H1 (cell line): ENCODE measurements at regions not wholly inside any gene's neighbourhood (a gene's known extent, or its start where the extent isn't known, plus 50 kb on each side); places are given as distances from the start of the nearest gene placed in this dataset.
A peak's percentile ranks its signal among the peaks of the same experiment; 100 is the strongest.

Experiments
- CTCF ChIA-PET: fragments of 300-600 bp; sonication (Branson Sonifier 250); formaldehyde crosslinking; loops from one replicate; lab custom pipeline; 2021; ENCODE audit not compliant: partially characterized antibody; lab: Charles Lee
- POLR2A ChIA-PET: fragments of 300-600 bp; sonication (Branson Sonifier 250); formaldehyde crosslinking; loops from one replicate; lab custom pipeline; 2021; ENCODE audit warnings: inconsistent platforms; ENCODE audit not compliant: partially characterized antibody; lab: Charles Lee
- DNase-seq, 2 experiments: peaks; one replicate each; pipeline versions ENCODE4 v3.0.0 to v3.0.0-alpha.2; 2010 to 2022; ENCODE audit warnings: low spot score in 2 of 2, low read depth in 1 of 2, mixed read lengths in 1 of 2
- FAIRE-seq: peaks from 2 replicates; lab custom pipeline; 2011; peaks lifted over from hg19 to GRCh38; lab: Jason Lieb, UNC
- H2AFZ ChIP-seq: 2 replicates; pipeline ENCODE4 v1.8.1; 2012; ENCODE audit warnings: low read length, inconsistent platforms
- H2AK5ac ChIP-seq: 2 replicates; pipeline ENCODE4 v1.6.1; 2013; ENCODE audit warnings: low read depth, low read length
- H2BK120ac ChIP-seq: replicated peaks from 2 replicates; pipeline ENCODE3; 2013; ENCODE audit warnings: low read depth, low read length, inconsistent platforms
- H2BK12ac ChIP-seq: 2 replicates; pipeline ENCODE4 v1.6.1; 2013; ENCODE audit warnings: low read depth, low read length
- H2BK15ac ChIP-seq: 2 replicates; pipeline ENCODE4 v1.6.1; 2013; ENCODE audit warnings: low read length
- H2BK20ac ChIP-seq: 2 replicates; pipeline ENCODE4 v1.6.1; 2013; ENCODE audit warnings: low read length
- H2BK5ac ChIP-seq: 2 replicates; pipeline ENCODE4 v1.6.1; 2013; ENCODE audit warnings: low read depth, low read length
- H3K14ac ChIP-seq: 2 replicates; pipeline ENCODE4 v1.6.1; 2013; ENCODE audit warnings: inconsistent platforms; ENCODE audit not compliant: insufficient read length
- H3K18ac ChIP-seq: 2 replicates; pipeline ENCODE4 v1.6.1; 2013; ENCODE audit warnings: low read length; ENCODE audit errors: extremely low read depth
- H3K23ac ChIP-seq: 2 replicates; pipeline ENCODE4 v1.6.1; 2013; ENCODE audit warnings: inconsistent platforms; ENCODE audit not compliant: insufficient read length
- H3K23me2 ChIP-seq: 2 replicates; pipeline ENCODE4 v1.6.1; 2013; ENCODE audit warnings: low read depth, low read length
- H3K27ac ChIP-seq: 2 replicates; pipeline ENCODE4 v1.6.1; 2011; ENCODE audit warnings: low read depth, low read length, inconsistent platforms
- H3K27me3 ChIP-seq, 4 experiments: replicated peaks in 1 of 4; 1 replicate in 1 of 4; 2 replicates in 3 of 4; pipeline versions ENCODE4 v1.6.1 to v1.8.1; 2011 to 2013; ENCODE audit warnings: low read length in 3 of 4, mild to moderate bottlenecking in 3 of 4, inconsistent platforms in 2 of 4, mixed read lengths in 2 of 4, moderate library complexity in 1 of 4; ENCODE audit not compliant: control insufficient read depth in 3 of 4, insufficient read depth in 3 of 4; ENCODE audit errors: extremely low read depth in 1 of 4
- H3K36me3 ChIP-seq, 4 experiments: 2 replicates each; pipeline versions ENCODE4 v1.6.1 to v1.8.1; 2011 to 2013; ENCODE audit warnings: mild to moderate bottlenecking in 4 of 4, low read length in 3 of 4, moderate library complexity in 2 of 4, control low read depth in 1 of 4, inconsistent platforms in 1 of 4; ENCODE audit not compliant: insufficient read depth in 4 of 4, control insufficient read depth in 2 of 4
- H3K4ac ChIP-seq: replicated peaks from 2 replicates; pipeline ENCODE3; 2013; ENCODE audit warnings: low read length, low read depth, mixed read lengths, inconsistent platforms; ENCODE audit not compliant: insufficient read length
- H3K4me1 ChIP-seq, 4 experiments: replicated peaks in 1 of 4; 1 replicate in 1 of 4; 2 replicates in 3 of 4; pipeline versions ENCODE4 v1.6.1 to v1.8.1; 2011 to 2013; ENCODE audit warnings: low read length in 3 of 4, inconsistent platforms in 2 of 4, mixed read lengths in 1 of 4; ENCODE audit not compliant: insufficient read depth in 4 of 4, control insufficient read depth in 3 of 4
- H3K4me2 ChIP-seq, 2 experiments: 2 replicates each; pipeline versions ENCODE4 v1.6.1 to v1.8.1; 2011 to 2013; ENCODE audit warnings: low read depth in 2 of 2, low read length in 2 of 2, control low read depth in 1 of 2, inconsistent platforms in 1 of 2, mild to moderate bottlenecking in 1 of 2; ENCODE audit not compliant: insufficient read depth in 1 of 2
- H3K4me3 ChIP-seq, 4 experiments: fragments of 200-600, 300-600 bp in 1 of 4; sonication (generic), shearing (Covaris generic), sonication (Bioruptor Twin) in 1 of 4; 2 replicates each; pipeline versions ENCODE4 v1.5.1 to v1.8.1; 2011 to 2016; ENCODE audit warnings: low read length in 4 of 4, low read depth in 3 of 4, control low read depth in 2 of 4, inconsistent platforms in 2 of 4, mild to moderate bottlenecking in 2 of 4, mixed read lengths in 1 of 4, moderate library complexity in 1 of 4; ENCODE audit not compliant: insufficient read depth in 2 of 4; ENCODE audit errors: extremely low read depth in 1 of 4
- H3K56ac ChIP-seq: replicated peaks from 2 replicates; pipeline ENCODE3; 2013; ENCODE audit warnings: low read depth, mild to moderate bottlenecking, mixed read lengths, low read length, inconsistent platforms; ENCODE audit not compliant: insufficient read length
- H3K79me1 ChIP-seq: 2 replicates; pipeline ENCODE4 v1.6.1; 2013; ENCODE audit warnings: low read depth, low read length, control low read depth
- H3K79me2 ChIP-seq, 2 experiments: 2 replicates each; pipeline versions ENCODE4 v1.6.1 to v1.8.1; 2012 to 2013; ENCODE audit warnings: low read length in 2 of 2, mild to moderate bottlenecking in 2 of 2, inconsistent platforms in 1 of 2; ENCODE audit not compliant: insufficient read depth in 2 of 2, control insufficient read depth in 1 of 2
- H3K9ac ChIP-seq, 4 experiments: replicated peaks in 1 of 4; 1 replicate in 1 of 4; 2 replicates in 3 of 4; pipeline versions ENCODE4 v1.6.1 to v1.8.1; 2011 to 2013; ENCODE audit warnings: low read depth in 3 of 4, low read length in 3 of 4, control low read depth in 2 of 4, mild to moderate bottlenecking in 2 of 4, moderate library complexity in 2 of 4, inconsistent platforms in 1 of 4; ENCODE audit errors: extremely low read depth in 1 of 4
- H3K9me3 ChIP-seq, 2 experiments: 2 replicates each; pipeline versions ENCODE4 v1.6.1 to v1.8.1; 2012 to 2013; ENCODE audit warnings: mild to moderate bottlenecking in 2 of 2, moderate library complexity in 2 of 2, control low read depth in 1 of 2, inconsistent platforms in 1 of 2, low read depth in 1 of 2, low read length in 1 of 2, mixed read lengths in 1 of 2; ENCODE audit not compliant: insufficient read depth in 2 of 2
- H4K20me1 ChIP-seq, 2 experiments: replicated peaks in 1 of 2; 2 replicates each; pipeline versions ENCODE3 to v1.8.1; 2011 to 2013; ENCODE audit warnings: inconsistent platforms in 2 of 2, low read length in 2 of 2, mild to moderate bottlenecking in 1 of 2; ENCODE audit not compliant: insufficient read depth in 2 of 2, control insufficient read depth in 1 of 2
- H4K5ac ChIP-seq: 2 replicates; pipeline ENCODE4 v1.6.1; 2013; ENCODE audit warnings: low read length, low read depth, mixed read lengths, inconsistent platforms; ENCODE audit not compliant: insufficient read length
- H4K8ac ChIP-seq: 2 replicates; pipeline ENCODE4 v1.8.0; 2013; ENCODE audit warnings: mild to moderate bottlenecking, moderate library complexity, low read length, inconsistent platforms; ENCODE audit not compliant: insufficient read depth; ENCODE audit errors: extremely low read depth
- H4K91ac ChIP-seq: replicated peaks from 2 replicates; pipeline ENCODE3; 2013; ENCODE audit warnings: low read length, mixed read lengths, inconsistent platforms; ENCODE audit not compliant: insufficient read length
- CTBP2 ChIP-seq: IDR thresholded peaks from 2 replicates; pipeline ENCODE4 v1.7.0; 2011; ENCODE audit warnings: borderline replicate concordance, mild to moderate bottlenecking, moderate library complexity, mixed read lengths, low read length; ENCODE audit not compliant: insufficient read depth, insufficient read length
- JUN ChIP-seq: IDR thresholded peaks from 2 replicates; pipeline ENCODE4 v1.6.1; 2011; ENCODE audit warnings: low read depth, mild to moderate bottlenecking, improper control_type of control experiment, low read length
- SIX5 ChIP-seq: IDR thresholded peaks from 2 replicates; pipeline ENCODE4 v1.6.1; 2011; ENCODE audit warnings: mild to moderate bottlenecking, low read depth, low read length
- WGBS, 2 experiments: shearing (Covaris generic) in 1 of 2; methylation state at CpG; one replicate each; pipeline versions ENCODE4 v1.1.6 to v1.1.7; 2013 to 2015; ENCODE audit warnings: low lambda C conversion rate in 2 of 2, mixed read lengths in 2 of 2, inconsistent platforms in 1 of 2, low coverage in 1 of 2, missing lambda C conversion rate in 1 of 2; ENCODE audit not compliant: insufficient replicate concordance in 2 of 2, insufficient coverage in 1 of 2, insufficient read length in 1 of 2; ENCODE audit errors: extremely low coverage in 1 of 2, missing lambda C conversion rate in 1 of 2; 5-methylcytosine and 5-hydroxymethylcytosine counted together
- TF ChIP-seq, protein P1 (sequence below): IDR thresholded peaks from 2 replicates; pipeline ENCODE4 v1.6.1; 2012; ENCODE audit warnings: low read length, inconsistent platforms

DNA sequence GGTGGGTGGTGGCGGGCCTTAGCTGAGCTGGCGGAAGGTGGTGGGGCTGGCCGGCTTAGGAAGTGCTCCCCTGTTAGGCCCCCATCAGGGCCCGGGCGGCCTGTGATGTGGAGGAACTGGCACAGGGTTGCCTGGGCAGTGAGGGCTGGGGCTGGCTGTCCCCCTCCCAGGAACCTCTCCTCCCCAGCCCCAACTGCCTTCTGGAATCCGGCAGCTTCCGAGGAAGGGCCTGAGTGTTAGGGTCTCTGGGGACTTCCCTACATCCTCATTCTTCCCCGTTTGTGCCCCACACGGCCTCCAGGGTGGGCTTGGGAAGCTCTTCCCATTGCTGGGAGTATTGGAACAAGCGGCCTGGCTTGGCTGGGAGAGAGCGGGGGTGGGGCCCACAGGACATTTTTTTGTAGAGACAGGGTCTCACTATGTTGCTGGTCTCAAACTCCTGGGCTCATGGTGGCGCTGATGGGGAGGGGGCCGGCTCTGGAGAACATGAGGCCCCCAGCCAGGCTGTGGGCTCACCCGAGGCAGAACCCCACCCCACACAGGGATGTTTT, 89.9 kb upstream of the CIBAR2 start:
- CTCF ChIA-PET = interaction anchor here (0.6 to 3.6 kb wide), 11 partner anchors 10 to 95 kb away, joined by 3 to 17 read pairs (median 4); no protein-coding TSS in a partner anchor
- peak in 1 of 2 experiments; percentile 62 for DNase-seq
- H3K4me1 ChIP-seq = peaks cover 3 to 34% (median 27%) of the 10 kb centered on the region in 4 experiments

More for the DNA sequence above, 89.9 kb upstream of the CIBAR2 start:
- Histone ChIP-seq H2AFZ (no peak overlapping the region), H2BK20ac (no peak overlapping the region), H3K36me3 (no peaks in the 10 kb centered on the region), H3K79me1 (no peaks in the 10 kb centered on the region; the same call in 1 of the 2 replicates), H4K20me1 (no peaks in the 10 kb centered on the region), H2BK120ac (no peak overlapping the region), H3K56ac (no peak overlapping the region), H3K27ac (peak overlapping the region; percentile 51; the same call in 1 of the 2 replicates), H4K91ac (peak overlapping the region; percentile 70), H3K9ac (no peak overlapping the region; a peak in 1 of 7 replicates), H2BK15ac (no peak overlapping the region; the same call in 1 of the 2 replicates), H3K4me3 (no peak overlapping the region; a peak in 1 of 8 replicates), H3K23me2 (no peaks in the 10 kb centered on the region), H2BK5ac (peak overlapping the region; percentile 85; the same call in 1 of the 2 replicates), H3K9me3 (peaks cover 5 to 10% of the 10 kb centered on the region in 2 experiments; a peak in 1 of 4 replicates), H3K79me2 (peaks cover 0 to 10% of the 10 kb centered on the region in 2 experiments; a peak in 1 of 4 replicates), H3K23ac (no peak overlapping the region), H3K4ac (peak overlapping the region; percentile 16), H3K4me2 (peak overlapping the region in 1 of 2 experiments; percentile 15; a peak in 2 of 4 replicates), H3K18ac (peak overlapping the region; percentile 87; the same call in 1 of the 2 replicates), H2AK5ac (no peak overlapping the region), H4K5ac (no peak overlapping the region), H3K27me3 (no peaks in the 10 kb centered on the region; a peak in 1 of 7 replicates), H2BK12ac (no peak overlapping the region), H3K14ac (no peak overlapping the region), H4K8ac (peak overlapping the region; percentile 41; the same call in 1 of the 2 replicates)
- no peak for FAIRE-seq
- POLR2A ChIA-PET = interaction anchor here (1.1 kb wide), 1 partner anchor 59 kb away, joined by 4 read pairs; no protein-coding TSS in a partner anchor
- TF ChIP-seq, protein P1, sequence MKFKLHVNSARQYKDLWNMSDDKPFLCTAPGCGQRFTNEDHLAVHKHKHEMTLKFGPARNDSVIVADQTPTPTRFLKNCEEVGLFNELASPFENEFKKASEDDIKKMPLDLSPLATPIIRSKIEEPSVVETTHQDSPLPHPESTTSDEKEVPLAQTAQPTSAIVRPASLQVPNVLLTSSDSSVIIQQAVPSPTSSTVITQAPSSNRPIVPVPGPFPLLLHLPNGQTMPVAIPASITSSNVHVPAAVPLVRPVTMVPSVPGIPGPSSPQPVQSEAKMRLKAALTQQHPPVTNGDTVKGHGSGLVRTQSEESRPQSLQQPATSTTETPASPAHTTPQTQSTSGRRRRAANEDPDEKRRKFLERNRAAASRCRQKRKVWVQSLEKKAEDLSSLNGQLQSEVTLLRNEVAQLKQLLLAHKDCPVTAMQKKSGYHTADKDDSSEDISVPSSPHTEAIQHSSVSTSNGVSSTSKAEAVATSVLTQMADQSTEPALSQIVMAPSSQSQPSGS = no peak
- no peak for TF ChIP-seq JUN
- TF ChIP-seq SIX5 = no peak
- no peak for TF ChIP-seq CTBP2
- 70% methylated on average over 14 of the region's 14 CpGs; no CpG with 5 or more reads in 1 of the 2 experiments for WGBS, 2 experiments
